HepG2 (cell line): ENCODE measurements at regions not wholly inside any gene's neighbourhood (a gene's known extent, or its start where the extent isn't known, plus 50 kb on each side); places are given as distances from the start of the nearest gene placed in this dataset.

Source experiments
- ATAC-seq: fragments of 200-7000 bp; cut with Tn5 transposase; 3 replicates; pipeline ENCODE4 v1.9.1; 2020; ENCODE audit warnings: mild to moderate bottlenecking, moderate library complexity
- BruUV-seq: library from RNA; stranded (reverse); fragments of 400-500 nt; replicated peaks from 2 replicates; lab custom pipeline; 2021; lab: Mats Ljungman, UMichigan
- CTCF ChIA-PET: fragments of 300-600 bp; formaldehyde crosslinking; extraction: SDS; loops from one replicate; lab custom pipeline; 2021; ENCODE audit warnings: low total read pairs, inconsistent platforms, low intra/inter-chr PET ratio; lab: Yijun Ruan, JAX
- POLR2A ChIA-PET: fragments of 350-600 bp; sonication (Branson Sonifier 250); formaldehyde crosslinking; loops from one replicate; lab custom pipeline; 2020; ENCODE audit warnings: antibody characterized with exemption, inconsistent platforms; lab: Yijun Ruan, JAX
- DNase-seq: peaks from one replicate; pipeline ENCODE4 v3.0.0-alpha.2; 2015; ENCODE audit warnings: low spot score
- FAIRE-seq: peaks from 3 replicates; lab custom pipeline; 2011; peaks lifted over from hg19 to GRCh38; lab: Jason Lieb, UNC
- H2AFZ ChIP-seq: one replicate; pipeline ENCODE4 v1.6.1; 2011; ENCODE audit warnings: low read length, inconsistent platforms
- H3K27ac ChIP-seq: fragments of 300-600 bp; 3 replicates; pipeline ENCODE4 v1.8.0; 2011; ENCODE audit warnings: mixed run types, mild to moderate bottlenecking, mixed read lengths, low read length, inconsistent platforms; ENCODE audit not compliant: insufficient read depth; ENCODE audit errors: extremely low read length
- H3K27me3 ChIP-seq, 2 experiments: fragments of 200-600 bp in 1 of 2; 2 replicates in 1 of 2; 3 replicates in 1 of 2; pipeline versions ENCODE4 v1.6.0 to v1.8.0; 2011; ENCODE audit warnings: low read length in 2 of 2, mild to moderate bottlenecking in 2 of 2, moderate library complexity in 2 of 2, inconsistent platforms in 1 of 2; ENCODE audit not compliant: insufficient read depth in 2 of 2, control insufficient read depth in 1 of 2
- H3K36me3 ChIP-seq, 2 experiments: fragments of 200-600 bp in 1 of 2; replicated peaks in 1 of 2; 2 replicates in 1 of 2; 3 replicates in 1 of 2; pipeline versions ENCODE4 v1.5.1 to v1.8.0; 2011; ENCODE audit warnings: low read length in 2 of 2, inconsistent platforms in 1 of 2; ENCODE audit not compliant: insufficient read depth in 2 of 2, control insufficient read depth in 1 of 2
- H3K4me1 ChIP-seq: 2 replicates; pipeline ENCODE4 v1.5.1; 2012; ENCODE audit warnings: low read length, inconsistent platforms; ENCODE audit not compliant: insufficient read depth
- H3K4me2 ChIP-seq: 2 replicates; pipeline ENCODE4 v1.6.0; 2011; ENCODE audit warnings: low read depth, low read length, inconsistent platforms
- H3K4me3 ChIP-seq, 3 experiments: fragments of 200-600 bp in 1 of 3; sonication (generic), shearing (Covaris generic) in 1 of 3; replicated peaks in 1 of 3; 2 replicates each; pipeline ENCODE4 v1.5.1; 2011 to 2016; ENCODE audit warnings: low read length in 3 of 3, inconsistent platforms in 2 of 3, low read depth in 2 of 3, mild to moderate bottlenecking in 2 of 3, control low read depth in 1 of 3, mixed read lengths in 1 of 3; ENCODE audit not compliant: insufficient read depth in 1 of 3
- H3K79me2 ChIP-seq: one replicate; pipeline ENCODE4 v1.6.1; 2011; ENCODE audit warnings: low read length, inconsistent platforms; ENCODE audit not compliant: insufficient read depth
- H3K9ac ChIP-seq: 2 replicates; pipeline ENCODE4 v1.6.0; 2011; ENCODE audit warnings: mild to moderate bottlenecking, low read depth, low read length, inconsistent platforms; ENCODE audit not compliant: insufficient read depth
- H3K9me3 ChIP-seq: 2 replicates; pipeline ENCODE4 v1.5.1; 2012; ENCODE audit warnings: mild to moderate bottlenecking, low read length
- H4K20me1 ChIP-seq: 2 replicates; pipeline ENCODE4 v1.6.0; 2011; ENCODE audit warnings: inconsistent platforms, mild to moderate bottlenecking, low read length, moderate library complexity; ENCODE audit not compliant: insufficient read depth
- AHDC1 ChIP-seq: sonication (generic); formaldehyde crosslinking; IDR thresholded peaks from 2 replicates; pipeline ENCODE4 v1.5.1; 2020; ENCODE audit warnings: mild to moderate bottlenecking, missing genetic modification reagents, borderline replicate concordance
- MTA3 ChIP-seq: sonication (generic); formaldehyde crosslinking; IDR thresholded peaks from 2 replicates; pipeline ENCODE4 v1.4.0; 2020; ENCODE audit warnings: missing genetic modification reagents
- PCBP1 ChIP-seq: fragments of 200-400 bp; formaldehyde crosslinking; IDR thresholded peaks from 2 replicates; pipeline ENCODE4 v1.6.1; 2017; ENCODE audit warnings: mild to moderate bottlenecking, low read depth, low read length, borderline replicate concordance
- ZBTB34 ChIP-seq: sonication (generic); formaldehyde crosslinking; IDR thresholded peaks from 2 replicates; pipeline ENCODE4 v1.8.0; 2022; ENCODE audit warnings: mild to moderate bottlenecking, missing genetic modification reagents
- ZBTB46 ChIP-seq: sonication (generic); formaldehyde crosslinking; IDR thresholded peaks from 2 replicates; pipeline ENCODE4 v1.4.0; 2020; ENCODE audit warnings: mild to moderate bottlenecking, missing genetic modification reagents, borderline replicate concordance
- WGBS: methylation state at CpG from one replicate; pipeline ENCODE4 v1.1.6; 2017; ENCODE audit warnings: low lambda C conversion rate; 5-methylcytosine and 5-hydroxymethylcytosine counted together
- in situ Hi-C: cut with HindIII; loops from 2 replicates; pipeline ENCODE4 v1.10.0; 2017; ENCODE audit warnings: low pct_unique_long_range_greater_than_20kb; ENCODE audit not compliant: extremely low pct_ligation_motif_present
- intact Hi-C: fragments of 100-400 bp; cut with micrococcal nuclease; formaldehyde crosslinking; loops from one replicate; pipeline ENCODE4 v1.10.0; 2022; ENCODE audit not compliant: unreplicated experiment

GRCh38 chr15:70495991-70496599, 267.3 kb downstream of the UACA start:
- no peaks in the 10 kb centered on the region for H3K36me3 ChIP-seq
- 61% methylated on average over 3 of the region's 4 CpGs for WGBS
- no peak overlapping the region for H3K4me3 ChIP-seq
- ChIA-PET POLR2A (no interaction called here), CTCF (no interaction called here)
- no peak for DNase-seq
- H3K9ac ChIP-seq, result no peak overlapping the region
- no peak overlapping the region for H3K27ac ChIP-seq
- ATAC-seq, result no peak
- no peaks in the 10 kb centered on the region for H3K9me3 ChIP-seq
- in situ Hi-C loops, result no loop called here
- H3K27me3 ChIP-seq, result peaks cover 0 to 16% of the 10 kb centered on the region in 2 experiments; a peak in 4 of 5 replicates
- H2AFZ ChIP-seq, result no peak overlapping the region
- no peak for FAIRE-seq
- intact Hi-C loops, result no loop called here
- no peaks in the 10 kb centered on the region for H3K79me2 ChIP-seq
- H3K4me2 ChIP-seq, result no peak overlapping the region
- no TSS peak for BruUV-seq
- TF ChIP-seq ZBTB46 (CRISPR knock-in tag), result no peak
- TF ChIP-seq ZBTB34 (CRISPR knock-in tag), result no peak
- TF ChIP-seq AHDC1 (CRISPR knock-in tag), result no peak
- no peak for TF ChIP-seq PCBP1
- no peak for TF ChIP-seq MTA3
- no peaks in the 10 kb centered on the region; the same call in 1 of the 2 replicates for H4K20me1 ChIP-seq
- H3K4me1 ChIP-seq, result peaks cover 15% of the 10 kb centered on the region
